B cell (primary cell): ENCODE measurements at regions not wholly inside any gene's neighbourhood (a gene's known extent, or its start where the extent isn't known, plus 50 kb on each side); places are given as distances from the start of the nearest gene placed in this dataset.

Experiments used
- ATAC-seq: fragments of 200-7000 bp; cut with Tn5 transposase; one replicate; pipeline ENCODE4 v1.10.0; 2021; ENCODE audit warnings: low read depth, mild to moderate bottlenecking, moderate number of reproducible peaks, moderate library complexity
- CTCF ChIA-PET: fragments of 350-600 bp; sonication (Branson Sonifier 250); formaldehyde crosslinking; loops from one replicate; lab custom pipeline; 2021; ENCODE audit warnings: antibody characterized with exemption, inconsistent platforms; lab: Charles Lee
- POLR2A ChIA-PET: fragments of 350-600 bp; sonication (Branson Sonifier 250); formaldehyde crosslinking; loops from one replicate; lab custom pipeline; 2021; ENCODE audit warnings: antibody characterized with exemption; lab: Charles Lee
- DNase-seq: peaks from one replicate; pipeline ENCODE4 v3.0.0; 2013
- H2AFZ ChIP-seq: 2 replicates; pipeline ENCODE4 v1.6.1; 2012; ENCODE audit warnings: mild to moderate bottlenecking, low read depth, low read length; ENCODE audit not compliant: insufficient read depth, poor library complexity, severe bottlenecking
- H3K27ac ChIP-seq, 2 donors: 1 replicate in 1 of 2; 2 replicates in 1 of 2; pipeline ENCODE4 v1.5.1; 2012 to 2013; ENCODE audit warnings: low read length in 2 of 2, mild to moderate bottlenecking in 2 of 2, moderate library complexity in 1 of 2
- H3K27me3 ChIP-seq, 4 experiments: fragments of 200-600 bp in 1 of 4; sonication (generic) in 1 of 4; replicated peaks in 1 of 4; 1 replicate in 2 of 4; 2 replicates in 2 of 4; pipeline versions ENCODE4 v1.6.1 to v1.7.0; 2013 to 2016; ENCODE audit warnings: low read length in 3 of 4, mild to moderate bottlenecking in 2 of 4, mixed read lengths in 1 of 4, moderate library complexity in 1 of 4; ENCODE audit not compliant: insufficient read depth in 4 of 4, control insufficient read depth in 3 of 4; ENCODE audit errors: control extremely low read depth in 1 of 4
- H3K36me3 ChIP-seq, 2 experiments: replicated peaks in 1 of 2; 1 replicate in 1 of 2; 2 replicates in 1 of 2; pipeline versions ENCODE4 v1.6.1 to v1.7.1; 2013; ENCODE audit warnings: low read length in 1 of 2; ENCODE audit not compliant: insufficient read depth in 2 of 2, control insufficient read depth in 1 of 2; ENCODE audit errors: control extremely low read depth in 1 of 2, extremely low read depth in 1 of 2
- H3K4me1 ChIP-seq, 2 donors: fragments of 200-600 bp in 1 of 2; sonication (generic) in 1 of 2; 1 replicate in 1 of 2; 2 replicates in 1 of 2; pipeline versions ENCODE4 v1.5.1 to v1.6.1; 2013 to 2017; ENCODE audit warnings: low read length in 2 of 2; ENCODE audit not compliant: control insufficient read depth in 2 of 2, insufficient read depth in 2 of 2
- H3K4me2 ChIP-seq: replicated peaks from 2 replicates; pipeline ENCODE3; 2012; ENCODE audit warnings: mild to moderate bottlenecking, low read depth, low read length; ENCODE audit not compliant: poor library complexity, severe bottlenecking
- H3K4me3 ChIP-seq, 5 experiments: fragments of 200-600 bp in 1 of 5; sonication (generic) in 1 of 5; 1 replicate in 3 of 5; 2 replicates in 2 of 5; pipeline versions ENCODE4 v1.5.1 to v1.7.0; 2011 to 2016; ENCODE audit warnings: low read length in 4 of 5, mild to moderate bottlenecking in 4 of 5, low read depth in 2 of 5, control low read depth in 1 of 5, moderate library complexity in 1 of 5; ENCODE audit not compliant: insufficient read depth in 1 of 5; ENCODE audit errors: control extremely low read depth in 1 of 5, extremely low read depth in 1 of 5
- H3K79me2 ChIP-seq: fragments of 200-600 bp; sonication (generic); one replicate; pipeline ENCODE4 v1.6.0; 2016; ENCODE audit warnings: low read length; ENCODE audit not compliant: control insufficient read depth, insufficient read depth
- H3K9ac ChIP-seq: fragments of 200-600 bp; sonication (generic); 2 replicates; pipeline ENCODE4 v1.6.1; 2017; ENCODE audit warnings: mild to moderate bottlenecking, low read length, moderate library complexity
- H3K9me3 ChIP-seq, 3 donors: one replicate each; pipeline versions ENCODE4 v1.6.1 to v1.7.1; 2013; ENCODE audit warnings: low read length in 2 of 3; ENCODE audit not compliant: control insufficient read depth in 2 of 3, insufficient read depth in 1 of 3; ENCODE audit errors: control extremely low read depth in 1 of 3
- H4K20me1 ChIP-seq: 2 replicates; pipeline ENCODE4 v1.6.0; 2012; ENCODE audit warnings: mild to moderate bottlenecking, low read length; ENCODE audit not compliant: insufficient read depth, control insufficient read depth, poor library complexity, severe bottlenecking
- H3K27ac Mint-ChIP-seq: one replicate; pipeline ENCODE4 v1.8.0; 2021; ENCODE audit warnings: mixed read lengths
- H3K27me3 Mint-ChIP-seq: one replicate; pipeline ENCODE4 v1.8.0; 2021; ENCODE audit warnings: mixed read lengths
- H3K4me1 Mint-ChIP-seq: one replicate; pipeline ENCODE4 v1.8.0; 2021; ENCODE audit warnings: mixed read lengths
- H3K4me3 Mint-ChIP-seq: one replicate; pipeline ENCODE4 v1.8.0; 2021; ENCODE audit warnings: mixed read lengths
- H3K9me3 Mint-ChIP-seq: one replicate; pipeline ENCODE4 v1.8.0; 2022; ENCODE audit warnings: mixed read lengths; ENCODE audit not compliant: insufficient read depth
- CTCF ChIP-seq: fragments of 200-600 bp; IDR thresholded peaks from one replicate; pipeline ENCODE4 v1.8.0; 2022; ENCODE audit warnings: antibody characterized with exemption, mild to moderate bottlenecking
- EZH2 ChIP-seq: IDR thresholded peaks from 2 replicates; pipeline ENCODE4 v1.6.1; 2012; ENCODE audit warnings: borderline replicate concordance, low read depth, mild to moderate bottlenecking, moderate library complexity, low read length; ENCODE audit not compliant: insufficient read depth, poor library complexity, severe bottlenecking
- WGBS: methylation state at CpG from one replicate; pipeline ENCODE4 v1.1.5; 2013; ENCODE audit warnings: missing lambda C conversion rate; ENCODE audit not compliant: insufficient coverage; 5-methylcytosine and 5-hydroxymethylcytosine counted together
- intact Hi-C: fragments of 100-400 bp; cut with micrococcal nuclease; formaldehyde crosslinking; loops from one replicate; pipeline ENCODE4 v1.10.0; 2022

- Histone ChIP-seq H3K79me2 (no peaks in the 10 kb centered on the region), H3K4me1 (no peaks in the 10 kb centered on the region), H3K9ac (no peak overlapping the region), H3K27ac (no peak overlapping the region), H3K9me3 (no peaks in the 10 kb centered on the region), H3K36me3 (no peaks in the 10 kb centered on the region), H3K4me3 (no peak overlapping the region), H3K27me3 (no peaks in the 10 kb centered on the region), H3K4me2 (no peak overlapping the region), H2AFZ (no peak overlapping the region), H4K20me1 (no peaks in the 10 kb centered on the region)
- H3K9me3 Mint-ChIP-seq = no peaks in the 10 kb centered on the region
- H3K27me3 Mint-ChIP-seq = no peaks in the 10 kb centered on the region
- ATAC-seq (no peak), DNase-seq (no peak)
- no peak overlapping the region for H3K27ac Mint-ChIP-seq
- TF ChIP-seq CTCF = no peak
- no peak overlapping the region for H3K4me3 Mint-ChIP-seq
- no peaks in the 10 kb centered on the region for H3K4me1 Mint-ChIP-seq
- POLR2A ChIA-PET = no interaction called here
- intact Hi-C loops = no loop called here
- CTCF ChIA-PET = no interaction called here
Observed at GRCh38 chr13:104246955-104247354, 1180.7 kb upstream of the SLC10A2 start.

- no peak for DNase-seq
- no peaks in the 10 kb centered on the region for H3K27me3 Mint-ChIP-seq
- Histone ChIP-seq H3K4me3 (no peak overlapping the region), H3K79me2 (no peaks in the 10 kb centered on the region), H3K27me3 (no peaks in the 10 kb centered on the region), H4K20me1 (no peaks in the 10 kb centered on the region), H3K27ac (no peak overlapping the region), H3K9me3 (no peaks in the 10 kb centered on the region), H2AFZ (no peak overlapping the region), H3K9ac (no peak overlapping the region), H3K4me1 (no peaks in the 10 kb centered on the region), H3K36me3 (no peaks in the 10 kb centered on the region), H3K4me2 (no peak overlapping the region)
- H3K4me3 Mint-ChIP-seq = no peak overlapping the region
- 96% methylated on average over 5 of the region's 6 CpGs for WGBS
- peaks cover 5% of the 10 kb centered on the region for H3K9me3 Mint-ChIP-seq
- no peak for TF ChIP-seq EZH2
- TF ChIP-seq CTCF = no peak
- ChIA-PET POLR2A (no interaction called here), CTCF (no interaction called here)
- intact Hi-C loops = no loop called here
- H3K4me1 Mint-ChIP-seq = no peaks in the 10 kb centered on the region
- no peak overlapping the region for H3K27ac Mint-ChIP-seq
- ATAC-seq = no peak
Observed at GRCh38 chr13:104206450-104207044, 1140.3 kb upstream of the SLC10A2 start.
